Natural killer cell (primary cell): ENCODE measurements at regions not wholly inside any gene's neighbourhood (a gene's known extent, or its start where the extent isn't known, plus 50 kb on each side); places are given as distances from the start of the nearest gene placed in this dataset.

Source experiments
- ATAC-seq, 3 donors: fragments of 150-1000 bp in 2 of 3; fragments of 200-7000 bp in 1 of 3; cut with Tn5 transposase; 1 replicate in 1 of 3; 2 replicates in 2 of 3; pipeline ENCODE4 v1.10.0; 2021; ENCODE audit warnings: mild to moderate bottlenecking in 2 of 3, moderate library complexity in 2 of 3
- DNase-seq, 2 donors: peaks; one replicate each; pipeline versions ENCODE4 v3.0.0 to v3.0.0-alpha.2; 2013 to 2021; ENCODE audit warnings: mixed read lengths in 1 of 2
- H3K27ac ChIP-seq: one replicate; pipeline ENCODE4 v1.5.1; 2013; ENCODE audit warnings: mild to moderate bottlenecking, low read length
- H3K27me3 ChIP-seq: one replicate; pipeline ENCODE4 v1.6.1; 2013; ENCODE audit warnings: low read length; ENCODE audit not compliant: control insufficient read depth, insufficient read depth
- H3K36me3 ChIP-seq: one replicate; pipeline ENCODE4 v1.6.1; 2013; ENCODE audit warnings: low read length; ENCODE audit not compliant: control insufficient read depth, insufficient read depth
- H3K4me1 ChIP-seq: one replicate; pipeline ENCODE4 v1.6.1; 2013; ENCODE audit warnings: low read length; ENCODE audit not compliant: control insufficient read depth, insufficient read depth
- H3K4me3 ChIP-seq: one replicate; pipeline ENCODE4 v1.5.1; 2013; ENCODE audit warnings: low read length
- H3K9me3 ChIP-seq: one replicate; pipeline ENCODE4 v1.6.1; 2013; ENCODE audit warnings: low read length; ENCODE audit not compliant: control insufficient read depth, insufficient read depth
- H3K27ac Mint-ChIP-seq, 2 donors: one replicate each; pipeline ENCODE4 v1.8.0; 2022; ENCODE audit warnings: mild to moderate bottlenecking in 2 of 2, mixed read lengths in 2 of 2, moderate library complexity in 1 of 2
- H3K27me3 Mint-ChIP-seq, 2 donors: one replicate each; pipeline ENCODE4 v1.8.0; 2022; ENCODE audit warnings: low read depth in 2 of 2, mixed read lengths in 2 of 2
- H3K36me3 Mint-ChIP-seq: one replicate; pipeline ENCODE4 v1.8.0; 2022; ENCODE audit warnings: mixed read lengths
- H3K4me1 Mint-ChIP-seq, 2 donors: one replicate each; pipeline ENCODE4 v1.8.0; 2022; ENCODE audit warnings: mixed read lengths in 2 of 2
- H3K4me3 Mint-ChIP-seq: one replicate; pipeline ENCODE4 v1.8.0; 2022; ENCODE audit warnings: mild to moderate bottlenecking, moderate library complexity, mixed read lengths
- H3K9me3 Mint-ChIP-seq, 2 donors: one replicate each; pipeline ENCODE4 v1.8.0; 2022; ENCODE audit warnings: mixed read lengths in 2 of 2
- WGBS: methylation state at CpG from one replicate; pipeline ENCODE4 v1.1.7; 2013; ENCODE audit warnings: missing lambda C conversion rate; ENCODE audit not compliant: insufficient coverage; 5-methylcytosine and 5-hydroxymethylcytosine counted together
- intact Hi-C: fragments of 100-400 bp; cut with micrococcal nuclease; formaldehyde crosslinking; loops from one replicate; pipeline ENCODE4 v1.14.2; 2022
- TF ChIP-seq, protein P1 (sequence below): fragments of 200-600 bp; IDR thresholded peaks from one replicate; pipeline ENCODE4 v1.8.0; 2022; ENCODE audit warnings: antibody characterized with exemption

DNA sequence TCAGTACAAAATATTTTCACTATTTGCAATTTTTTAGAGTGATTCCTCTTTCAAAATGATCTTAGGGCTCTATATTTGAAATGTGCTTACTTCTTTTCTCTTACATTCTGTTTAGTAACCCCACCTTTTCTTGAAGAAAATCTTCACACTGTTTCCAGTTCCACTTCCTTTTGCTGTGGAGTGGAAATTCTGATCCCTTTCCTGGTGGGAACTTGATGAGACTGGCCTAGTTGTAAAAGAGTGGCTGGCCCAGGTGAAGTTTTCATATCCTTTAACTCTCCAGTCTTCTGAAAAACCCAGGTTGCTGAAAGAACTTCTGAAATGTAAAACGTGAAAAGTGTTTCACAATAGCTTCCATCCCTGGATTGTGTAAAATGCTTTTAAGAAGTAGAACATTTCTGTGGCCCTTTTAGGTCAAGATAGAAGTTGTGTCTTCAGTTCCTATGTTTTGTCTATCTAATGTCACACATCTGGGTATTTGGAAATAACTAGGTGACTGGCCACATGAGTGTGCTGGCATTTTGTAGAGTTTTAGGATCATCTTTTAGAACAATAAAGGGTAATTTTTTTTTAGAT lies 84.8 kb upstream of the LRIG1 start:
- H3K4me1 Mint-ChIP-seq, result peaks cover 18 to 33% of the 10 kb centered on the region in 2 donors
- TF ChIP-seq, protein P1, sequence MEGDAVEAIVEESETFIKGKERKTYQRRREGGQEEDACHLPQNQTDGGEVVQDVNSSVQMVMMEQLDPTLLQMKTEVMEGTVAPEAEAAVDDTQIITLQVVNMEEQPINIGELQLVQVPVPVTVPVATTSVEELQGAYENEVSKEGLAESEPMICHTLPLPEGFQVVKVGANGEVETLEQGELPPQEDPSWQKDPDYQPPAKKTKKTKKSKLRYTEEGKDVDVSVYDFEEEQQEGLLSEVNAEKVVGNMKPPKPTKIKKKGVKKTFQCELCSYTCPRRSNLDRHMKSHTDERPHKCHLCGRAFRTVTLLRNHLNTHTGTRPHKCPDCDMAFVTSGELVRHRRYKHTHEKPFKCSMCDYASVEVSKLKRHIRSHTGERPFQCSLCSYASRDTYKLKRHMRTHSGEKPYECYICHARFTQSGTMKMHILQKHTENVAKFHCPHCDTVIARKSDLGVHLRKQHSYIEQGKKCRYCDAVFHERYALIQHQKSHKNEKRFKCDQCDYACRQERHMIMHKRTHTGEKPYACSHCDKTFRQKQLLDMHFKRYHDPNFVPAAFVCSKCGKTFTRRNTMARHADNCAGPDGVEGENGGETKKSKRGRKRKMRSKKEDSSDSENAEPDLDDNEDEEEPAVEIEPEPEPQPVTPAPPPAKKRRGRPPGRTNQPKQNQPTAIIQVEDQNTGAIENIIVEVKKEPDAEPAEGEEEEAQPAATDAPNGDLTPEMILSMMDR, result no peak
- H3K27ac ChIP-seq, result no peak overlapping the region
- no peaks in the 10 kb centered on the region for H3K36me3 ChIP-seq
- H3K27ac Mint-ChIP-seq, result no peak overlapping the region
- peaks cover 0 to 3% of the 10 kb centered on the region in 2 donors for H3K9me3 Mint-ChIP-seq
- WGBS, result 71% methylated on average over 1 of the region's 1 CpG
- ATAC-seq, result no peak
- H3K9me3 ChIP-seq, result peaks cover 13% of the 10 kb centered on the region
- intact Hi-C loops, result no loop called here
- peaks cover 42 to 70% of the 10 kb centered on the region in 2 donors for H3K27me3 Mint-ChIP-seq
- H3K27me3 ChIP-seq, result peaks cover 63% of the 10 kb centered on the region
- H3K4me3 ChIP-seq, result no peak overlapping the region
- no peaks in the 10 kb centered on the region for H3K36me3 Mint-ChIP-seq
- no peak for DNase-seq
- no peak overlapping the region for H3K4me3 Mint-ChIP-seq
- H3K4me1 ChIP-seq, result peaks cover 20% of the 10 kb centered on the region

GRCh38 chr3:66586853-66587252 lies 86.0 kb upstream of the LRIG1 start:
- Histone ChIP-seq H3K9me3 (peaks cover 13% of the 10 kb centered on the region), H3K27ac (no peak overlapping the region), H3K27me3 (peaks cover 62% of the 10 kb centered on the region), H3K4me3 (no peak overlapping the region), H3K4me1 (peaks cover 20% of the 10 kb centered on the region), H3K36me3 (no peaks in the 10 kb centered on the region)
- Mint-ChIP-seq H3K9me3 (no peaks in the 10 kb centered on the region), H3K27ac (no peak overlapping the region), H3K27me3 (peaks cover 38 to 72% of the 10 kb centered on the region in 2 donors), H3K36me3 (no peaks in the 10 kb centered on the region), H3K4me1 (peaks cover 18 to 28% of the 10 kb centered on the region in 2 donors), H3K4me3 (no peak overlapping the region)
- intact Hi-C loops, result no loop called here
- TF ChIP-seq, protein P1, result no peak
- no peak for ATAC-seq
- WGBS, result 100% methylated on average over 3 of the region's 3 CpGs
- DNase-seq, result no peak

- intact Hi-C loops, result no loop called here
- no peak overlapping the region for H3K4me3 Mint-ChIP-seq
- ATAC-seq, result no peak
These were observed 87.6 kb upstream of the LRIG1 start for GRCh38 chr3:66588340-66588847.

More at GRCh38 chr3:66588340-66588847, 87.6 kb upstream of the LRIG1 start:
- Mint-ChIP-seq H3K27me3 (peaks cover 41 to 78% of the 10 kb centered on the region in 2 donors), H3K36me3 (no peaks in the 10 kb centered on the region), H3K9me3 (no peaks in the 10 kb centered on the region), H3K27ac (no peak overlapping the region), H3K4me1 (peaks cover 5 to 15% of the 10 kb centered on the region in 2 donors)
- DNase-seq, result no peak
- H3K4me3 ChIP-seq, result no peak overlapping the region
- H3K9me3 ChIP-seq, result no peaks in the 10 kb centered on the region
- 90% methylated on average over 3 of the region's 3 CpGs for WGBS
- H3K27ac ChIP-seq, result no peak overlapping the region
- TF ChIP-seq, protein P1, result no peak
- H3K4me1 ChIP-seq, result peaks cover 6% of the 10 kb centered on the region
- H3K36me3 ChIP-seq, result no peaks in the 10 kb centered on the region
- peaks cover 70% of the 10 kb centered on the region for H3K27me3 ChIP-seq
